ENCODE measurements at regions not wholly inside any gene's neighbourhood (a gene's known extent, or its start where the extent isn't known, plus 50 kb on each side); places are given as distances from the start of the nearest gene placed in this dataset.

GRCh38 chr2:217631115-217631514, 371.7 kb downstream of the TNS1 start:
- Histone ChIP-seq H3K27ac (peak overlapping the region in 3 of 4 donors; percentile 11 to 63 (median 53)), H3K27me3 (no peaks in the 10 kb centered on the region), H3K36me3 (no peaks in the 10 kb centered on the region), H3K9me3 (no peaks in the 10 kb centered on the region), H3K4me3 (no peak overlapping the region), H3K4me1 (peaks cover 0 to 32% (median 3%) of the 10 kb centered on the region in 3 donors)
- WGBS, 2 donors: 70 to 81% methylated on average over 10 of the region's 10 CpGs
- DNase-seq: no peak
- intact Hi-C loops (cut with DNase I): no loop called here
- TF ChIP-seq POLR2A (IDR thresholded peaks at IDR 0.05): no peak
- no peak for TF ChIP-seq CTCF (IDR thresholded peaks at IDR 0.05)

- no peaks in the 10 kb centered on the region for H3K9me3 ChIP-seq
- H3K4me3 ChIP-seq: no peak overlapping the region
- no peak for DNase-seq
- H3K27ac ChIP-seq: peak overlapping the region in 1 of 4 donors; percentile 63
- no peaks in the 10 kb centered on the region for H3K36me3 ChIP-seq
- H3K27me3 ChIP-seq: no peaks in the 10 kb centered on the region
- intact Hi-C loops (cut with DNase I): no loop called here
- H3K4me1 ChIP-seq: peaks cover 0 to 40% (median 7%) of the 10 kb centered on the region in 3 donors
- no peak for TF ChIP-seq POLR2A (IDR thresholded peaks at IDR 0.05)
- TF ChIP-seq CTCF (IDR thresholded peaks at IDR 0.05): no peak
Observed at GRCh38 chr2:217629347-217629746, 373.4 kb downstream of the TNS1 start.

- 68% methylated on average over 2 of the region's 2 CpGs for WGBS, 2 donors
- Histone ChIP-seq H3K36me3 (no peaks in the 10 kb centered on the region), H3K27ac (peak overlapping the region; percentile 6 to 64 (median 38)), H3K4me1 (peaks cover 0 to 37% (median 7%) of the 10 kb centered on the region in 3 donors), H3K9me3 (no peaks in the 10 kb centered on the region), H3K4me3 (no peak overlapping the region), H3K27me3 (no peaks in the 10 kb centered on the region)
- intact Hi-C loops (cut with DNase I): no loop called here
- no peak for TF ChIP-seq POLR2A (IDR thresholded peaks at IDR 0.05)
- TF ChIP-seq CTCF (IDR thresholded peaks at IDR 0.05): no peak
- no peak for DNase-seq
Observed at GRCh38 chr2:217628061-217628460, 374.7 kb downstream of the TNS1 start.

- WGBS, 2 donors: 79 to 84% methylated on average over 5 of the region's 5 CpGs
- H3K27ac ChIP-seq: peak overlapping the region in 3 of 4 donors; percentile 17 to 71 (median 63)
- H3K4me1 ChIP-seq: peaks cover 0 to 41% (median 4%) of the 10 kb centered on the region in 3 donors
- no peaks in the 10 kb centered on the region for H3K36me3 ChIP-seq
- H3K4me3 ChIP-seq: no peak overlapping the region
- H3K9me3 ChIP-seq: no peaks in the 10 kb centered on the region
- intact Hi-C loops (cut with DNase I): no loop called here
- DNase-seq: no peak
- H3K27me3 ChIP-seq: no peaks in the 10 kb centered on the region
- TF ChIP-seq CTCF (IDR thresholded peaks at IDR 0.05): no peak
- no peak for TF ChIP-seq POLR2A (IDR thresholded peaks at IDR 0.05)
Observed at GRCh38 chr2:217626926-217627325, 375.9 kb downstream of the TNS1 start.

- H3K36me3 ChIP-seq: no peaks in the 10 kb centered on the region
- H3K4me3 ChIP-seq: no peak overlapping the region
- H3K27ac ChIP-seq: peak overlapping the region in 3 of 4 donors; percentile 33 to 71 (median 63)
- TF ChIP-seq CTCF (IDR thresholded peaks at IDR 0.05) (no peak), POLR2A (IDR thresholded peaks at IDR 0.05) (no peak)
- intact Hi-C loops (cut with DNase I): no loop called here
- H3K9me3 ChIP-seq: no peaks in the 10 kb centered on the region
- H3K4me1 ChIP-seq: peaks cover 0 to 36% (median 4%) of the 10 kb centered on the region in 3 donors
- WGBS, 2 donors: 34 to 71% methylated on average over 4 of the region's 4 CpGs
- no peak for DNase-seq
- no peaks in the 10 kb centered on the region for H3K27me3 ChIP-seq
Observed at GRCh38 chr2:217625557-217626169, 377.1 kb downstream of the TNS1 start.
